OCI-LY7 (cell line): ENCODE measurements at regions not wholly inside any gene's neighbourhood (a gene's known extent, or its start where the extent isn't known, plus 50 kb on each side); places are given as distances from the start of the nearest gene placed in this dataset.
"Not testable (repeated sequence)": the region's sequence is repeated elsewhere in the genome, so short reads cannot be mapped to it uniquely, and the experiment has no call there.

Source experiments
- BruUV-seq: library from RNA; stranded (reverse); fragments of 400-500 nt; replicated peaks from 2 replicates; lab custom pipeline; 2021; lab: Mats Ljungman, UMichigan
- CTCF ChIA-PET: fragments of 300-600 bp; sonication (Branson Sonifier 250); formaldehyde crosslinking; loops from one replicate; lab custom pipeline; 2022; ENCODE audit warnings: antibody characterized with exemption; ENCODE audit not compliant: unreplicated experiment; lab: Charles Lee
- POLR2A ChIA-PET: fragments of 300-600 bp; sonication (Branson Sonifier 250); formaldehyde crosslinking; loops from one replicate; lab custom pipeline; 2022; ENCODE audit warnings: antibody characterized with exemption; lab: Charles Lee
- DNase-seq: peaks from one replicate; pipeline ENCODE4 v3.0.0-alpha.2; 2015; ENCODE audit warnings: low spot score
- H2AFZ ChIP-seq: fragments of 200-600 bp; sonication (generic), shearing (Covaris generic); 2 replicates; pipeline ENCODE4 v1.6.1; 2014; ENCODE audit warnings: mild to moderate bottlenecking, antibody characterized with exemption, low read length, moderate library complexity
- H3K27ac ChIP-seq: fragments of 200-600 bp; sonication (generic); 2 replicates; pipeline ENCODE4 v1.5.1; 2014; ENCODE audit warnings: mixed run types, low read depth, mild to moderate bottlenecking, moderate library complexity, low read length, inconsistent platforms; ENCODE audit not compliant: poor library complexity, severe bottlenecking
- H3K36me3 ChIP-seq: fragments of 200-600 bp; sonication (generic); 2 replicates; pipeline ENCODE4 v1.6.1; 2014; ENCODE audit warnings: mild to moderate bottlenecking, antibody characterized with exemption, low read length, moderate library complexity, mixed read lengths; ENCODE audit not compliant: insufficient read depth
- H3K4me1 ChIP-seq: fragments of 200-600 bp; sonication (generic); 2 replicates; pipeline ENCODE4 v1.5.1; 2014; ENCODE audit warnings: mild to moderate bottlenecking, low read length; ENCODE audit not compliant: insufficient read depth, poor library complexity, severe bottlenecking
- H3K4me2 ChIP-seq: fragments of 200-600 bp; sonication (generic); 2 replicates; pipeline ENCODE4 v1.6.1; 2014; ENCODE audit warnings: mild to moderate bottlenecking, low read length
- H3K4me3 ChIP-seq: fragments of 200-600 bp; sonication (generic); 2 replicates; pipeline ENCODE4 v1.5.1; 2014; ENCODE audit warnings: mild to moderate bottlenecking, low read depth, low read length; ENCODE audit not compliant: poor library complexity, severe bottlenecking
- H3K79me2 ChIP-seq: fragments of 200-600 bp; sonication (generic); 2 replicates; pipeline ENCODE4 v1.6.1; 2016; ENCODE audit warnings: low read depth, mild to moderate bottlenecking, low read length, moderate library complexity, mixed read lengths; ENCODE audit not compliant: insufficient read depth
- H3K9me2 ChIP-seq: fragments of 200-600 bp; sonication (generic); 2 replicates; pipeline ENCODE4 v1.6.1; 2016; ENCODE audit warnings: mild to moderate bottlenecking, low read length, mixed read lengths; ENCODE audit not compliant: insufficient read depth
- H3K9me3 ChIP-seq: fragments of 200-600 bp; sonication (generic); 2 replicates; pipeline ENCODE4 v1.6.1; 2014; ENCODE audit warnings: mild to moderate bottlenecking, mixed run types, low read length, mixed read lengths
- H4K20me1 ChIP-seq: fragments of 200-600 bp; sonication (generic); 2 replicates; pipeline ENCODE4 v1.6.1; 2014; ENCODE audit warnings: mild to moderate bottlenecking, antibody characterized with exemption, low read length, moderate library complexity, mixed read lengths; ENCODE audit not compliant: insufficient read depth
- CTCF ChIP-seq: fragments of 200-600 bp; sonication (generic); conservative IDR thresholded peaks from 2 replicates; pipeline ENCODE4 v1.5.1; 2014; ENCODE audit warnings: mild to moderate bottlenecking, antibody characterized with exemption, low read length, moderate library complexity, mixed read lengths
- EZH2phosphoT487 ChIP-seq: fragments of 200-600 bp; sonication (generic); IDR thresholded peaks from 2 replicates; pipeline ENCODE4 v1.6.1; 2018; ENCODE audit warnings: low read depth, borderline replicate concordance, mild to moderate bottlenecking, mixed run types, antibody characterized with exemption, low read length, moderate library complexity, mixed read lengths
- intact Hi-C: fragments of 100-400 bp; cut with micrococcal nuclease; formaldehyde crosslinking; loops from one replicate; pipeline ENCODE4 v1.10.0; 2022; ENCODE audit not compliant: unreplicated experiment

- TF ChIP-seq EZH2phosphoT487 (no peak), CTCF (no peak)
- CTCF ChIA-PET, result no interaction called here
- no peak for DNase-seq
- Histone ChIP-seq H4K20me1 (no peaks in the 10 kb centered on the region), H3K9me2 (no peaks in the 10 kb centered on the region), H3K4me3 (no peak overlapping the region), H3K4me2 (no peak overlapping the region), H3K27ac (no peak overlapping the region), H3K4me1 (no peaks in the 10 kb centered on the region), H2AFZ (no peak overlapping the region), H3K36me3 (no peaks in the 10 kb centered on the region), H3K79me2 (no peaks in the 10 kb centered on the region), H3K9me3 (no peaks in the 10 kb centered on the region)
- BruUV-seq, result no TSS peak
- intact Hi-C loops, result no loop called here
- POLR2A ChIA-PET, result interaction anchor here (0.6 to 0.7 kb wide), 2 partner anchors 11 to 797 kb away, joined by 3 read pairs; no protein-coding TSS in a partner anchor
Measured at GRCh38 chr14:42994051-42994736, 1387.5 kb downstream of the LRFN5 start.

DNA sequence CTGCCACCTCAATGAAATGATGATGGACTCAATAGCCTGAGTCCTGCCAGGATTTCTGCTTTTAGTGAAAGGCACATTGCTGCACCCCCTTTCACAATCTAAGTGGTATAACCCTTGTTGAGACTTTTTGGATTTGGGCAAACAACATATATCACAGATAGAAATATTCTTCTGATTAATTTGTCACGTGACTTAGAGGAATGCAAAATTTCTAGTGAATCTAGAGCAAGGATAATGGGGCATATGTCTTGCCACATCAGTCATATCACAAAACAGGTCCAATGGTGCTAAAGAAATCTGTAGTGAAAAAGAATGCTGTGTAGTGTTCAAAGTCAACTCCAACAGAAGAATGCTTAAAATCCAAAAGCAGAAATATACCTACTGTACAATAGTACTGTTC lies 1386.3 kb downstream of the LRFN5 start:
- POLR2A ChIA-PET, result no interaction called here
- Histone ChIP-seq H2AFZ (no peak overlapping the region), H3K79me2 (no peaks in the 10 kb centered on the region), H3K27ac (no peak overlapping the region), H3K4me1 (no peaks in the 10 kb centered on the region), H3K9me2 (no peaks in the 10 kb centered on the region), H3K9me3 (no peaks in the 10 kb centered on the region), H3K4me3 (no peak overlapping the region), H4K20me1 (no peaks in the 10 kb centered on the region), H3K36me3 (no peaks in the 10 kb centered on the region), H3K4me2 (no peak overlapping the region)
- TF ChIP-seq EZH2phosphoT487 (no peak), CTCF (no peak)
- BruUV-seq, result no TSS peak
- intact Hi-C loops, result no loop called here
- CTCF ChIA-PET, result no interaction called here
- DNase-seq, result no peak

GRCh38 chr14:42980419-42980818 lies 1373.7 kb downstream of the LRFN5 start:
- H2AFZ ChIP-seq, result no peak overlapping the region
- no peaks in the 10 kb centered on the region for H4K20me1 ChIP-seq
- H3K27ac ChIP-seq, result no peak overlapping the region
- intact Hi-C loops, result no loop called here
- DNase-seq, result no peak
- H3K36me3 ChIP-seq, result no peaks in the 10 kb centered on the region
- H3K4me3 ChIP-seq, result no peak overlapping the region
- POLR2A ChIA-PET, result no interaction called here
- no TSS peak for BruUV-seq
- H3K9me3 ChIP-seq, result no peaks in the 10 kb centered on the region
- TF ChIP-seq EZH2phosphoT487 (no peak), CTCF (no peak)
- H3K9me2 ChIP-seq, result no peaks in the 10 kb centered on the region
- CTCF ChIA-PET, result no interaction called here
- no peaks in the 10 kb centered on the region for H3K4me1 ChIP-seq
- no peaks in the 10 kb centered on the region for H3K79me2 ChIP-seq
- H3K4me2 ChIP-seq, result no peak overlapping the region

GRCh38 chr14:42973171-42973570 lies 1366.5 kb downstream of the LRFN5 start:
- H3K36me3 ChIP-seq, H3K9me3 ChIP-seq, CTCF ChIA-PET, H3K4me1 ChIP-seq, H2AFZ ChIP-seq, H3K9me2 ChIP-seq, DNase-seq, H3K4me2 ChIP-seq, POLR2A ChIA-PET, H3K27ac ChIP-seq, H4K20me1 ChIP-seq, H3K4me3 ChIP-seq, BruUV-seq, H3K79me2 ChIP-seq, intact Hi-C loops: not testable (repeated sequence)
